ENCODE measurements at regions not wholly inside any gene's neighbourhood (a gene's known extent, or its start where the extent isn't known, plus 50 kb on each side); places are given as distances from the start of the nearest gene placed in this dataset.

DNA sequence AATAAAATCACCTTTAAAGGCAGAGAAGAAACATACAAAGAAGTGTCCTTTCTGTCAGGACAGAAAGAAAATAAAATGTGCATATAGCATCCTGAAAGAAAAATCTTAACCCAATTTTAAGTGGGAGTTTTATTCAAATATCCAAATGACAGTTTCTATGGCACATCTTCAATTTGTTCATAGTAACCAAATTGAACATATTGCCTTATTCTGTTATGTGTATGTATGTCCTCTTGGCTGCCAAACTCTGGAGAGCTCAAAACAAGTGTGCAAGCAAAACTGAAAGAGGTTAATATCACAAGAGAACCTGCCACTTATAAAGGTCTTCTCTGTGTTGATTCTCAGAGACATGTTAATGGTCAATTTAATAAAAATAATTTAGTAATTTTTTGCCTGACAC lies 334.7 kb downstream of the BCKDHB start (continued):
- no peak for TF ChIP-seq HMGXB4 (CRISPR knock-in tag; IDR thresholded peaks at IDR 0.05; ENCODE audit: borderline replicate concordance)
- no peak for TF ChIP-seq FOSL2 (IDR thresholded peaks at IDR 0.05)
- no peak for TF ChIP-seq FOSL2 (CRISPR knock-in tag; IDR thresholded peaks at IDR 0.05)
- TF ChIP-seq ESRRA (IDR thresholded peaks at IDR 0.05; ENCODE audit: borderline replicate concordance, low read length) = no peak
- no peak for TF ChIP-seq TP53 (CRISPR knock-in tag; IDR thresholded peaks at IDR 0.05)
- no peak for TF ChIP-seq CEBPB (IDR thresholded peaks at IDR 0.05)

- DNase-seq (ENCODE audit: low read depth in 1 of 2, low spot score in 1 of 2) (no peak), FAIRE-seq (no peak), ATAC-seq (no peak)
- Histone ChIP-seq H3K9me3 (no peaks in the 10 kb centered on the region), H3K27ac (no peak overlapping the region), H3K4me3 (no peak overlapping the region), H3K4me1 (peaks cover 5% of the 10 kb centered on the region; the same call in 2 of the 3 replicates), H3K4me2 (no peak overlapping the region)
- ChIA-PET POLR2A (no interaction called here), CTCF (no interaction called here)
- no peak for TF ChIP-seq CHD2 (IDR thresholded peaks at IDR 0.05; ENCODE audit: low read length, partially characterized antibody)
- no peak for TF ChIP-seq ELK1 (IDR thresholded peaks at IDR 0.05; ENCODE audit: low read depth, low read length)
- TF ChIP-seq ZC3H11A (IDR thresholded peaks at IDR 0.05) = no peak
- no peak for TF ChIP-seq CBX2 (IDR thresholded peaks at IDR 0.05; ENCODE audit: borderline replicate concordance, low read depth)
- TF ChIP-seq JUNB (IDR thresholded peaks at IDR 0.05) = no peak
- no peak for TF ChIP-seq ESRRA (IDR thresholded peaks at IDR 0.05; ENCODE audit: borderline replicate concordance, low read length)
- TF ChIP-seq RFX5 (IDR thresholded peaks at IDR 0.05) = no peak
- no peak for TF ChIP-seq CBX8 (IDR thresholded peaks at IDR 0.05)
- TF ChIP-seq HOXB5 (CRISPR knock-in tag; IDR thresholded peaks at IDR 0.05) = no peak
- TF ChIP-seq EHF (CRISPR knock-in tag; IDR thresholded peaks at IDR 0.05) = no peak
- TF ChIP-seq HOXA7 (CRISPR knock-in tag; IDR thresholded peaks at IDR 0.05) = no peak
- no peak for TF ChIP-seq CHD4 (IDR thresholded peaks at IDR 0.05; ENCODE audit: borderline replicate concordance)
- no peak for TF ChIP-seq EP300 (IDR thresholded peaks at IDR 0.05)
- WGBS (ENCODE audit: missing lambda C conversion rate) = 72% methylated on average over 6 of the region's 6 CpGs
These were observed 334.1 kb downstream of the BCKDHB start for GRCh38 chr6:80440496-80441115.

- DNase-seq (ENCODE audit: low read depth in 1 of 2, low spot score in 1 of 2) (no peak), ATAC-seq (no peak), FAIRE-seq (no peak)
- H3K4me3 ChIP-seq = no peak overlapping the region
- no peak overlapping the region for H3K27ac ChIP-seq
- peaks cover 5% of the 10 kb centered on the region; the same call in 2 of the 3 replicates for H3K4me1 ChIP-seq
- ChIA-PET CTCF (no interaction called here), POLR2A (no interaction called here)
- TF ChIP-seq MAX (IDR thresholded peaks at IDR 0.05) = no peak
- no peak for TF ChIP-seq POLR2AphosphoS2 (conservative IDR thresholded peaks at IDR 0.05; ENCODE audit: low read length)
- no peak for TF ChIP-seq JUNB (IDR thresholded peaks at IDR 0.05)
- TF ChIP-seq BCL3 (IDR thresholded peaks at IDR 0.05) = no peak
- TF ChIP-seq ZC3H11A (IDR thresholded peaks at IDR 0.05) = no peak
- no peak for TF ChIP-seq RCOR1 (IDR thresholded peaks at IDR 0.05; ENCODE audit: low read depth, low read length)
- no peak for TF ChIP-seq CEBPB (IDR thresholded peaks at IDR 0.05)
- no peak for TF ChIP-seq TFCP2L1 (CRISPR knock-in tag; IDR thresholded peaks at IDR 0.05)
- no peak for TF ChIP-seq MAZ (IDR thresholded peaks at IDR 0.05; ENCODE audit: borderline replicate concordance, low read depth, low read length)
- TF ChIP-seq ESRRA (IDR thresholded peaks at IDR 0.05; ENCODE audit: borderline replicate concordance, low read length) = no peak
- no peak for TF ChIP-seq FOSL2 (IDR thresholded peaks at IDR 0.05)
- TF ChIP-seq FOSL2 (CRISPR knock-in tag; IDR thresholded peaks at IDR 0.05) = no peak
- no peak for TF ChIP-seq CBX8 (IDR thresholded peaks at IDR 0.05)
- TF ChIP-seq HOXA7 (CRISPR knock-in tag; IDR thresholded peaks at IDR 0.05) = no peak
- TF ChIP-seq ZFP36 (IDR thresholded peaks at IDR 0.05; ENCODE audit: borderline replicate concordance, partially characterized antibody) = no peak
- no peak for TF ChIP-seq GATA3 (IDR thresholded peaks at IDR 0.05; ENCODE audit: borderline replicate concordance)
- no peaks in the 10 kb centered on the region for H3K9me3 ChIP-seq
- no peak overlapping the region for H3K4me2 ChIP-seq
These were observed 333.4 kb downstream of the BCKDHB start for GRCh38 chr6:80439721-80440470.
